HepG2 (cell line): ENCODE measurements at regions not wholly inside any gene's neighbourhood (a gene's known extent, or its start where the extent isn't known, plus 50 kb on each side); places are given as distances from the start of the nearest gene placed in this dataset.

Experiments
- EZH2 ChIP-seq: conservative IDR thresholded peaks from 2 replicates; pipeline ENCODE4 v1.6.1; 2012; ENCODE audit warnings: mild to moderate bottlenecking, low read depth, low read length, moderate library complexity
- ZFP36 ChIP-seq: fragments of 150-350 bp; IDR thresholded peaks from 2 replicates; pipeline ENCODE4 v1.6.1; 2018; ENCODE audit warnings: borderline replicate concordance, low read length, low read depth; ENCODE audit not compliant: partially characterized antibody
- ZNF761 ChIP-seq: sonication (generic); formaldehyde crosslinking; conservative IDR thresholded peaks from 2 replicates; pipeline ENCODE4 v1.4.0; 2020; ENCODE audit warnings: mild to moderate bottlenecking, missing genetic modification reagents
- ZNF781 ChIP-seq: sonication (generic); formaldehyde crosslinking; IDR thresholded peaks from 2 replicates; pipeline ENCODE4 v1.5.1; 2020; ENCODE audit warnings: borderline replicate concordance, mild to moderate bottlenecking, missing genetic modification reagents; ENCODE audit errors: not compliant biosample characterization
- TF ChIP-seq, protein P1 (sequence below): sonication (generic); formaldehyde crosslinking; IDR thresholded peaks from 2 replicates; pipeline ENCODE4 v1.4.0; 2020; ENCODE audit warnings: missing genetic modification reagents
- TF ChIP-seq, protein P2 (sequence below): sonication (generic); formaldehyde crosslinking; IDR thresholded peaks from 2 replicates; pipeline ENCODE4 v1.4.0; 2020; ENCODE audit warnings: missing genetic modification reagents
- TF ChIP-seq, protein P3 (sequence below): sonication (generic); formaldehyde crosslinking; IDR thresholded peaks from 2 replicates; pipeline ENCODE4 v1.8.1; 2023; ENCODE audit warnings: mild to moderate bottlenecking, moderate library complexity, missing genetic modification reagents

DNA sequence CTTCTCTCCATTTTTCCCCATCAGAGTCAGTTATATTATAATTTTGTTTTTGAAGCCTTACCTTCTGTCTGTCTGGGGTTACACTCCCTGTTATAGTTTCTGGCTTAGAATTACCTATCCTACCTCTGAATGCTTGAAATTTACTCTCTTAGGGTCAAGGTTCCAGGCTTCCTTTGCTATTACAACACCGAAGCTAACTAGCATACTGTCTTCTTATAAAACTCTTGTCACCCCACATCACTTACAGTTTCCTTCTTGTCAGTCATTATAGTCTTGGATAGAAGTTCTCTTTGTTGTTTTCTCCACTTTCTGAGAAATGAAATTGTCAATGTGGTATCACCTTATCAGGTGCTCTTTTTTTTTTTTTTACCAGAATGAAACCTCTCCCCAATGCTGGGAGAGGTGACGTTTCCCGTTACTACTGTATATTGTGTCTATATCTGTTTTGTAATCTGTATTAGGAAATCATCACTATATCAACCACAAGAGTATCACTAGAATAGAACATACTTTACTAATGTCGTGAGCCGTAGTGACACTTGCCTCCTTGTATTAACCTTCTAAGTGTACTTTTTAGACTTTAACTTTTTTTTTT, 69.2 kb upstream of the PSMA6 start:
- TF ChIP-seq, protein P1, sequence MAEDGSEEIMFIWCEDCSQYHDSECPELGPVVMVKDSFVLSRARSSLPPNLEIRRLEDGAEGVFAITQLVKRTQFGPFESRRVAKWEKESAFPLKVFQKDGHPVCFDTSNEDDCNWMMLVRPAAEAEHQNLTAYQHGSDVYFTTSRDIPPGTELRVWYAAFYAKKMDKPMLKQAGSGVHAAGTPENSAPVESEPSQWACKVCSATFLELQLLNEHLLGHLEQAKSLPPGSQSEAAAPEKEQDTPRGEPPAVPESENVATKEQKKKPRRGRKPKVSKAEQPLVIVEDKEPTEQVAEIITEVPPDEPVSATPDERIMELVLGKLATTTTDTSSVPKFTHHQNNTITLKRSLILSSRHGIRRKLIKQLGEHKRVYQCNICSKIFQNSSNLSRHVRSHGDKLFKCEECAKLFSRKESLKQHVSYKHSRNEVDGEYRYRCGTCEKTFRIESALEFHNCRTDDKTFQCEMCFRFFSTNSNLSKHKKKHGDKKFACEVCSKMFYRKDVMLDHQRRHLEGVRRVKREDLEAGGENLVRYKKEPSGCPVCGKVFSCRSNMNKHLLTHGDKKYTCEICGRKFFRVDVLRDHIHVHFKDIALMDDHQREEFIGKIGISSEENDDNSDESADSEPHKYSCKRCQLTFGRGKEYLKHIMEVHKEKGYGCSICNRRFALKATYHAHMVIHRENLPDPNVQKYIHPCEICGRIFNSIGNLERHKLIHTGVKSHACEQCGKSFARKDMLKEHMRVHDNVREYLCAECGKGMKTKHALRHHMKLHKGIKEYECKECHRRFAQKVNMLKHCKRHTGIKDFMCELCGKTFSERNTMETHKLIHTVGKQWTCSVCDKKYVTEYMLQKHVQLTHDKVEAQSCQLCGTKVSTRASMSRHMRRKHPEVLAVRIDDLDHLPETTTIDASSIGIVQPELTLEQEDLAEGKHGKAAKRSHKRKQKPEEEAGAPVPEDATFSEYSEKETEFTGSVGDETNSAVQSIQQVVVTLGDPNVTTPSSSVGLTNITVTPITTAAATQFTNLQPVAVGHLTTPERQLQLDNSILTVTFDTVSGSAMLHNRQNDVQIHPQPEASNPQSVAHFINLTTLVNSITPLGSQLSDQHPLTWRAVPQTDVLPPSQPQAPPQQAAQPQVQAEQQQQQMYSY (CRISPR knock-in tag) = no peak
- no peak for TF ChIP-seq ZNF761 (CRISPR knock-in tag)
- TF ChIP-seq ZNF781 (CRISPR knock-in tag) = no peak
- TF ChIP-seq EZH2 = no peak
- no peak for TF ChIP-seq ZFP36
- TF ChIP-seq, protein P2, sequence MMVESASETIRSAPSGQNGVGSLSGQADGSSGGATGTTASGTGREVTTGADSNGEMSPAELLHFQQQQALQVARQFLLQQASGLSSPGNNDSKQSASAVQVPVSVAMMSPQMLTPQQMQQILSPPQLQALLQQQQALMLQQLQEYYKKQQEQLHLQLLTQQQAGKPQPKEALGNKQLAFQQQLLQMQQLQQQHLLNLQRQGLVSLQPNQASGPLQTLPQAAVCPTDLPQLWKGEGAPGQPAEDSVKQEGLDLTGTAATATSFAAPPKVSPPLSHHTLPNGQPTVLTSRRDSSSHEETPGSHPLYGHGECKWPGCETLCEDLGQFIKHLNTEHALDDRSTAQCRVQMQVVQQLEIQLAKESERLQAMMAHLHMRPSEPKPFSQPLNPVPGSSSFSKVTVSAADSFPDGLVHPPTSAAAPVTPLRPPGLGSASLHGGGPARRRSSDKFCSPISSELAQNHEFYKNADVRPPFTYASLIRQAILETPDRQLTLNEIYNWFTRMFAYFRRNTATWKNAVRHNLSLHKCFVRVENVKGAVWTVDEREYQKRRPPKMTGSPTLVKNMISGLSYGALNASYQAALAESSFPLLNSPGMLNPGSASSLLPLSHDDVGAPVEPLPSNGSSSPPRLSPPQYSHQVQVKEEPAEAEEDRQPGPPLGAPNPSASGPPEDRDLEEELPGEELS (CRISPR knock-in tag) = no peak
- TF ChIP-seq, protein P3, sequence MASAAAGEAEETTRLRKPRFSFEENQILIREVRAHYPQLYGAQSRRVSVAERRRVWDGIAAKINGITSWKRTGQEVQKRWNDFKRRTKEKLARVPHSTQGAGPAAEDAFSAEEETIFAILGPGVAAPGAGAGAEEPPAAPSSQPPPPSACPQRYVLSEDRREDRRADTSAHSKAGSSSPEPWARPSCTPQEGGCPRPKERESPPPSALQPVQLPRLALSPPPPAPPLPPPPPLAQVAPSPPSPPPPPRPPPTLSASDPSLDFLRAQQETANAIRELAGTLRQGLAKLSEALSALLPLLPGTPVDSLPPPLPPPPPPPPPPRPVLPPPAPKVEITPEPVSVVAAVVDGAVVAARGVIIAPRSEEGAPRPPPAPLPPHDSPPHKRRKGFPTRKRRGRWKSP (CRISPR knock-in tag) = no peak
